NCI-H748 (cell line): ENCODE measurements at regions not wholly inside any gene's neighbourhood (a gene's known extent, or its start where the extent isn't known, plus 50 kb on each side); places are given as distances from the start of the nearest gene placed in this dataset.

ENCODE experiments used
- DNase-seq: peaks from one replicate; lab custom pipeline; 2025; ENCODE audit not compliant: unreplicated experiment; lab: John Stamatoyannopoulos, UW

- no peak for DNase-seq
Observed at GRCh38 chr3:105014631-105015030, 352.1 kb upstream of the ALCAM start.

GRCh38 chr3:105022813-105023212, 343.9 kb upstream of the ALCAM start:
- DNase-seq, result no peak

- no peak for DNase-seq
Observed at GRCh38 chr3:105030211-105030610, 336.5 kb upstream of the ALCAM start.

GRCh38 chr3:105032541-105032940, 334.2 kb upstream of the ALCAM start:
- DNase-seq, result no peak

GRCh38 chr3:105033081-105033480, 333.6 kb upstream of the ALCAM start:
- DNase-seq, result no peak

- DNase-seq, result no peak
Observed at GRCh38 chr3:105039004-105039403, 327.7 kb upstream of the ALCAM start.

- peak; percentile 49 for DNase-seq
Observed at GRCh38 chr3:105040026-105040622, 326.6 kb upstream of the ALCAM start.

- no peak for DNase-seq
Observed at GRCh38 chr3:105042586-105042985, 324.1 kb upstream of the ALCAM start.

GRCh38 chr3:105051111-105051510, 315.6 kb upstream of the ALCAM start:
- no peak for DNase-seq

GRCh38 chr3:105051972-105052371, 314.7 kb upstream of the ALCAM start:
- no peak for DNase-seq

- peak; percentile 67 for DNase-seq
Observed at GRCh38 chr3:105062853-105063252, 303.9 kb upstream of the ALCAM start.

- DNase-seq, result no peak
Observed at GRCh38 chr3:105065895-105066839, 300.5 kb upstream of the ALCAM start.

GRCh38 chr3:105067361-105067760, 299.3 kb upstream of the ALCAM start:
- DNase-seq, result no peak

GRCh38 chr3:105077060-105077822, 289.5 kb upstream of the ALCAM start:
- no peak for DNase-seq

GRCh38 chr3:105083945-105084344, 282.8 kb upstream of the ALCAM start:
- no peak for DNase-seq

GRCh38 chr3:105085506-105085905, 281.2 kb upstream of the ALCAM start:
- DNase-seq, result no peak

GRCh38 chr3:105093371-105094252, 273.1 kb upstream of the ALCAM start:
- DNase-seq, result no peak

GRCh38 chr3:105094588-105094987, 272.1 kb upstream of the ALCAM start:
- peak; percentile 77 for DNase-seq

- DNase-seq, result no peak
Observed at GRCh38 chr3:105096071-105096470, 270.6 kb upstream of the ALCAM start.

GRCh38 chr3:105101603-105102002, 265.1 kb upstream of the ALCAM start:
- DNase-seq, result no peak

GRCh38 chr3:105103139-105103538, 263.6 kb upstream of the ALCAM start:
- DNase-seq, result no peak
